Spleen (tissue), 7 donors: ENCODE measurements at regions not wholly inside any gene's neighbourhood (a gene's known extent, or its start where the extent isn't known, plus 50 kb on each side); places are given as distances from the start of the nearest gene placed in this dataset.

Experiments
- POLR2A ChIP-seq, 3 donors: fragments of 450-650 bp; IDR thresholded peaks; one replicate each; pipeline ENCODE4 v1.5.1; 2017; ENCODE audit warnings: antibody characterized with exemption in 3 of 3, mild to moderate bottlenecking in 1 of 3
- POLR2AphosphoS5 ChIP-seq, 3 donors: sonication (generic); formaldehyde crosslinking; IDR thresholded peaks; one replicate each; pipeline ENCODE4 v1.5.1; 2017; ENCODE audit warnings: antibody characterized with exemption in 3 of 3
- TF ChIP-seq, protein P1 (sequence below), 11 experiments: fragments of 200-600 bp in 7 of 11; fragments of 450-650 bp in 4 of 11; sonication (generic) in 4 of 11; IDR thresholded peaks in 8 of 11; conservative IDR thresholded peaks in 3 of 11; 1 replicate in 7 of 11; 2 replicates in 4 of 11; pipeline versions ENCODE4 v1.4.0 to v1.8.0; 2016 to 2021; ENCODE audit warnings: antibody characterized with exemption in 11 of 11, inconsistent platforms in 4 of 11, mild to moderate bottlenecking in 1 of 11
- donor health status: DM: no; HTN: no; CAD: no; lungs with moderate emphysema.
- donor health status: DM: no; HTN: no; CAD: no.
- donor health status: DM: no; HTN: no; CAD: no.

DNA sequence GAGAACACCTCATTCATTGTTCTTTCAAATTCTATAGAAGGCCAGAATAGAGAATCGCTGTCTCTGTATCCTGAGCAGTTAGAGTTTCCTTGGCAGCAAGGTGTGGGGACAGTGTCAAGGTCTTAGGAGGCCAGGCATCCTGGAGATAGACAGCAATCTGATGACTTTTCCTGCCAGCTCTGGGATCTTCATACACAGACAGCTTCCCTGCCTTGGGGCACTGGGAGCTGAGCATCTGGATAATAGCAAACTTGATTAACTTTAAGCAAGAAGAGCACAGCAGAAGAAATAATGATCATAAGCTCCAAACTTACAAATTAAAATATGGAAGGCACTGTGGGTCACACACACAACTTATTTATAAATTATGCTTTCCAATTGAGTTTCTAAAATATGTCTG, 86.1 kb upstream of the STK32A start:
- TF ChIP-seq, protein P1, sequence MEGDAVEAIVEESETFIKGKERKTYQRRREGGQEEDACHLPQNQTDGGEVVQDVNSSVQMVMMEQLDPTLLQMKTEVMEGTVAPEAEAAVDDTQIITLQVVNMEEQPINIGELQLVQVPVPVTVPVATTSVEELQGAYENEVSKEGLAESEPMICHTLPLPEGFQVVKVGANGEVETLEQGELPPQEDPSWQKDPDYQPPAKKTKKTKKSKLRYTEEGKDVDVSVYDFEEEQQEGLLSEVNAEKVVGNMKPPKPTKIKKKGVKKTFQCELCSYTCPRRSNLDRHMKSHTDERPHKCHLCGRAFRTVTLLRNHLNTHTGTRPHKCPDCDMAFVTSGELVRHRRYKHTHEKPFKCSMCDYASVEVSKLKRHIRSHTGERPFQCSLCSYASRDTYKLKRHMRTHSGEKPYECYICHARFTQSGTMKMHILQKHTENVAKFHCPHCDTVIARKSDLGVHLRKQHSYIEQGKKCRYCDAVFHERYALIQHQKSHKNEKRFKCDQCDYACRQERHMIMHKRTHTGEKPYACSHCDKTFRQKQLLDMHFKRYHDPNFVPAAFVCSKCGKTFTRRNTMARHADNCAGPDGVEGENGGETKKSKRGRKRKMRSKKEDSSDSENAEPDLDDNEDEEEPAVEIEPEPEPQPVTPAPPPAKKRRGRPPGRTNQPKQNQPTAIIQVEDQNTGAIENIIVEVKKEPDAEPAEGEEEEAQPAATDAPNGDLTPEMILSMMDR (IDR thresholded peaks at IDR 0.05 in 8 of 11, conservative IDR thresholded peaks at IDR 0.05 in 3 of 11): no peak
- TF ChIP-seq POLR2AphosphoS5 (IDR thresholded peaks at IDR 0.05): no peak
- TF ChIP-seq POLR2A (IDR thresholded peaks at IDR 0.05): no peak
